Prostate gland (tissue), 2 donors: ENCODE measurements at regions not wholly inside any gene's neighbourhood (a gene's known extent, or its start where the extent isn't known, plus 50 kb on each side); places are given as distances from the start of the nearest gene placed in this dataset.

Experiments used
- DNase-seq: peaks from one replicate; pipeline ENCODE4 v3.0.0-alpha.2; 2019; ENCODE audit warnings: low spot score
- H3K27ac ChIP-seq, 2 donors: fragments of 200-600 bp; sonication (generic); 2 replicates each; pipeline ENCODE4 v1.5.1; 2017 to 2019
- H3K27me3 ChIP-seq: fragments of 200-600 bp; sonication (generic); replicated peaks from 2 replicates; pipeline ENCODE4 v1.5.1; 2019; ENCODE audit not compliant: insufficient read depth
- H3K36me3 ChIP-seq, 2 donors: fragments of 200-600 bp; sonication (generic); 1 replicate in 1 of 2; 2 replicates in 1 of 2; pipeline versions ENCODE4 v1.5.1 to v1.8.1; 2017 to 2019
- H3K4me1 ChIP-seq: fragments of 200-600 bp; sonication (generic); replicated peaks from 2 replicates; pipeline ENCODE4 v1.5.1; 2019
- H3K4me3 ChIP-seq, 2 donors: fragments of 200-600 bp; sonication (generic); 2 replicates each; pipeline ENCODE4 v1.5.1; 2017 to 2019
- H3K9me3 ChIP-seq: fragments of 200-600 bp; sonication (generic); 2 replicates; pipeline ENCODE4 v1.5.1; 2017
- CTCF ChIP-seq, 4 experiments: fragments of 200-600 bp in 2 of 4; fragments of 450-650 bp in 2 of 4; sonication (generic) in 2 of 4; IDR thresholded peaks; 1 replicate in 3 of 4; 2 replicates in 1 of 4; pipeline ENCODE4 v1.5.1; 2016 to 2019; ENCODE audit warnings: antibody characterized with exemption in 4 of 4, mild to moderate bottlenecking in 2 of 4, moderate library complexity in 2 of 4
- POLR2A ChIP-seq: fragments of 450-650 bp; IDR thresholded peaks from one replicate; pipeline ENCODE4 v1.6.1; 2016; ENCODE audit warnings: antibody characterized with exemption, mild to moderate bottlenecking
- POLR2AphosphoS5 ChIP-seq: sonication (generic); formaldehyde crosslinking; IDR thresholded peaks from one replicate; pipeline ENCODE4 v1.6.1; 2017; ENCODE audit warnings: antibody characterized with exemption
- WGBS: methylation state at CpG from one replicate; pipeline ENCODE4 v1.1.5; 2018; 5-methylcytosine and 5-hydroxymethylcytosine counted together
- intact Hi-C: fragments of 100-400 bp; cut with DNase I; formaldehyde crosslinking; loops from one replicate; pipeline ENCODE4 v1.14.2; 2022

- no peak overlapping the region for H3K27ac ChIP-seq
- H3K4me3 ChIP-seq = no peak overlapping the region
- no peaks in the 10 kb centered on the region for H3K36me3 ChIP-seq
- WGBS = 97% methylated on average over 2 of the region's 2 CpGs
- H3K9me3 ChIP-seq = no peaks in the 10 kb centered on the region
- no peak for DNase-seq
- intact Hi-C loops = no loop called here
- no peaks in the 10 kb centered on the region for H3K4me1 ChIP-seq
- TF ChIP-seq POLR2AphosphoS5 (no peak), CTCF (IDR thresholded peaks at IDR 0.05) (no peak), POLR2A (no peak)
- no peaks in the 10 kb centered on the region for H3K27me3 ChIP-seq
These were observed 329.7 kb downstream of the CD83 start for GRCh38 chr6:14447240-14447639.

- intact Hi-C loops = no loop called here
- Histone ChIP-seq H3K4me1 (no peaks in the 10 kb centered on the region), H3K4me3 (no peak overlapping the region), H3K36me3 (no peaks in the 10 kb centered on the region), H3K27me3 (no peaks in the 10 kb centered on the region), H3K27ac (no peak overlapping the region), H3K9me3 (no peaks in the 10 kb centered on the region)
- WGBS = 97% methylated on average over 1 of the region's 1 CpG
- DNase-seq = no peak
- TF ChIP-seq POLR2A (no peak), POLR2AphosphoS5 (no peak), CTCF (IDR thresholded peaks at IDR 0.05) (no peak)
These were observed 330.7 kb downstream of the CD83 start for GRCh38 chr6:14448246-14448645.

- H3K27me3 ChIP-seq = no peaks in the 10 kb centered on the region
- H3K36me3 ChIP-seq = no peaks in the 10 kb centered on the region
- no peak overlapping the region for H3K27ac ChIP-seq
- intact Hi-C loops = no loop called here
- TF ChIP-seq CTCF (IDR thresholded peaks at IDR 0.05) (no peak), POLR2A (no peak), POLR2AphosphoS5 (no peak)
- DNase-seq = no peak
- 67% methylated on average over 12 of the region's 12 CpGs for WGBS
- H3K9me3 ChIP-seq = no peaks in the 10 kb centered on the region
- no peak overlapping the region for H3K4me3 ChIP-seq
- no peaks in the 10 kb centered on the region for H3K4me1 ChIP-seq
These were observed 332.5 kb downstream of the CD83 start for GRCh38 chr6:14450133-14450504.

- no peak overlapping the region for H3K4me3 ChIP-seq
These were observed 333.0 kb downstream of the CD83 start for GRCh38 chr6:14450578-14450977.

More at GRCh38 chr6:14450578-14450977, 333.0 kb downstream of the CD83 start:
- DNase-seq = no peak
- H3K27me3 ChIP-seq = no peaks in the 10 kb centered on the region
- WGBS = 94% methylated on average over 6 of the region's 6 CpGs
- intact Hi-C loops = no loop called here
- no peaks in the 10 kb centered on the region for H3K4me1 ChIP-seq
- H3K36me3 ChIP-seq = no peaks in the 10 kb centered on the region
- TF ChIP-seq CTCF (IDR thresholded peaks at IDR 0.05) = no peak
- TF ChIP-seq POLR2A = no peak
- no peak for TF ChIP-seq POLR2AphosphoS5
- H3K27ac ChIP-seq = no peak overlapping the region
- no peaks in the 10 kb centered on the region for H3K9me3 ChIP-seq
